Spleen (tissue), 7 donors: ENCODE measurements at regions not wholly inside any gene's neighbourhood (a gene's known extent, or its start where the extent isn't known, plus 50 kb on each side); places are given as distances from the start of the nearest gene placed in this dataset.

Experiments
- POLR2AphosphoS5 ChIP-seq, 3 donors: sonication (generic); formaldehyde crosslinking; IDR thresholded peaks; one replicate each; pipeline ENCODE4 v1.5.1; 2017; ENCODE audit warnings: antibody characterized with exemption in 3 of 3
- TF ChIP-seq, protein P1 (sequence below), 11 experiments: fragments of 200-600 bp in 7 of 11; fragments of 450-650 bp in 4 of 11; sonication (generic) in 4 of 11; IDR thresholded peaks in 8 of 11; conservative IDR thresholded peaks in 3 of 11; 1 replicate in 7 of 11; 2 replicates in 4 of 11; pipeline versions ENCODE4 v1.4.0 to v1.8.0; 2016 to 2021; ENCODE audit warnings: antibody characterized with exemption in 11 of 11, inconsistent platforms in 4 of 11, mild to moderate bottlenecking in 1 of 11
- donor health status: DM: no; HTN: no; CAD: no; lungs with moderate emphysema.
- donor health status: DM: no; HTN: no; CAD: no.
- donor health status: DM: no; HTN: no; CAD: no.

DNA sequence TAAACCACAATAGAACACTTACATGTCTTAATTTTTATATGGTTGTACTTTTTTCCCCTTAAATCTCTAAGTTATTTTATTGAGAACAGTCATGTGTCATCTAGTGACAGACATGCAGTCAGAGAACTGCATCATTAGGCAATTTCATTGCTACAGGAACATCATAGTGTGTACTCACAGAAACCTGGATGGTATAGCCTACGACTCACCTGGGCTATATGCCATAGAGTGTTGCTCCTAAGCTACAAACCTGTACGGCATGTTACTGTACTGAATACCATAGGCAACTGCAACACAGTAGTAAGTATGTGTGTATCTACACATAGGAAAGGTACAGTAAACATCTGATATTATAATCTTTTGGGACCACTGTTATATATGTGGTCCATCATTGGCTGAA is 557.6 kb downstream of the PRKD1 start:
- TF ChIP-seq, protein P1, sequence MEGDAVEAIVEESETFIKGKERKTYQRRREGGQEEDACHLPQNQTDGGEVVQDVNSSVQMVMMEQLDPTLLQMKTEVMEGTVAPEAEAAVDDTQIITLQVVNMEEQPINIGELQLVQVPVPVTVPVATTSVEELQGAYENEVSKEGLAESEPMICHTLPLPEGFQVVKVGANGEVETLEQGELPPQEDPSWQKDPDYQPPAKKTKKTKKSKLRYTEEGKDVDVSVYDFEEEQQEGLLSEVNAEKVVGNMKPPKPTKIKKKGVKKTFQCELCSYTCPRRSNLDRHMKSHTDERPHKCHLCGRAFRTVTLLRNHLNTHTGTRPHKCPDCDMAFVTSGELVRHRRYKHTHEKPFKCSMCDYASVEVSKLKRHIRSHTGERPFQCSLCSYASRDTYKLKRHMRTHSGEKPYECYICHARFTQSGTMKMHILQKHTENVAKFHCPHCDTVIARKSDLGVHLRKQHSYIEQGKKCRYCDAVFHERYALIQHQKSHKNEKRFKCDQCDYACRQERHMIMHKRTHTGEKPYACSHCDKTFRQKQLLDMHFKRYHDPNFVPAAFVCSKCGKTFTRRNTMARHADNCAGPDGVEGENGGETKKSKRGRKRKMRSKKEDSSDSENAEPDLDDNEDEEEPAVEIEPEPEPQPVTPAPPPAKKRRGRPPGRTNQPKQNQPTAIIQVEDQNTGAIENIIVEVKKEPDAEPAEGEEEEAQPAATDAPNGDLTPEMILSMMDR (IDR thresholded peaks at IDR 0.05 in 8 of 11, conservative IDR thresholded peaks at IDR 0.05 in 3 of 11): no peak
- TF ChIP-seq POLR2AphosphoS5 (IDR thresholded peaks at IDR 0.05): no peak
